ENCODE measurements at regions not wholly inside any gene's neighbourhood (a gene's known extent, or its start where the extent isn't known, plus 50 kb on each side); places are given as distances from the start of the nearest gene placed in this dataset.

DNA sequence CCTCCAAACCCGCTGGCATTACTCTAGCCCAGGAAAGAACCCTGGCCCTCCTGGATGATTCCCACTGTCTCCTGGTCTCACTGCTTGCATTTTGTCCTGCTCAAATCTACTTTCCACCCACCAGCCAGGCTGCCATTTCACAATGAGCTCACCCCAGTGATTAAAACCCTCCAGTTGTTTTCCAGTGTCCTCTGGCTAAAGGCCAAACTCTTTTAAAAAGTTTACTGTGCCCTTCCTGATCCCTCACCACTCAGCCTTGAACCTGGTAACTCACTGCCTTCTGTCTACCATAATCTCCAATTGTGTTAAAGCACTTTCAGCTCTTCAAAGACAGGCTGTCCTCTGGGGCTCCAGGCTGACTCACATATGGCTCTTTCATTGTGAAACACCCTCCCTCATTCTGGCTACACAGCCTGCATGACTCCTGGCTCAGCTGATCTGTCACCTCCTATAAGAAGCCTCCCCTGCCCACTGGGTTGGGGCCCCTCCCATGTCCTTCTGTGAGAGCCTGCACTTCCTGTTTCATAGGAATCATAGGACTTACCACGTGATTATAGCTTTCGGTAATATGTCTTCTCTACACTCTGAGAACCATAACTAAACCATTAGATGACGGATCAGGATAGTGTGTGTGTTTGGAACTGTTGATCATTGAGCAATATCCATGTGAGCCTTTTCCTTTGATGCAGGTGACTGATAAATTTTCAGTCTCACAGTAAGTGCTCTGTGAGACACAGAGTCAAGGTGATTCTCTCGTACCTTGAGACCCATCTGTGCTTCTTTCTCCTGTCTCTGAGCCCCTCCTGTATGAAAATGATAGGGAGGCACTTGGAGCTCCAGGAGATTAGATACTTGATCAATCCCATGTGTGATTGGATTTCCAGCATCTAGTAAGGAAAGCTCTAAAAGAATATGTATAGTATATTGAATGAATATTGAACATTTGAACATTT, 590.8 kb upstream of the ID2 start:
- peak; percentile 73 for DNase-seq (ENCODE audit: low spot score)

DNA sequence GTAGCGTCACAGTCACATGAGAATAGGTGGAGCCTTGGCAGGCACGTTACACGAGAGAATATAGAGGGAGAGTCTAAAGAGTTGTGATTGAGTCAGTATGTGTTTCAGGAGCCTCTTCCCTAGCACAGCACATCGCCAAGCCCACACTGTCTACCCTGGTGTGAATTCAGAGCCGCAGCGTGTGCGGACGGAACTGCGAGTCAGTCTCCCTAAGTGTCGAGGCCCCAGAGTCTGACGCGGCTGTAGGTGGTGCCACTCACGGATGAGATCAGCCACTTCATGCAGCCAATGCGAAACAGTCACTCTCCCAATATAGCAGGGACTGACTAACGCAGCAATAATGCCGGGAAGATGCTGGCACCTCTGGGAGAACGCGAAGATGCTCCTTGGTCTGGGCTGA, 587.3 kb upstream of the ID2 start:
- no peak for DNase-seq (ENCODE audit: low spot score)

DNA sequence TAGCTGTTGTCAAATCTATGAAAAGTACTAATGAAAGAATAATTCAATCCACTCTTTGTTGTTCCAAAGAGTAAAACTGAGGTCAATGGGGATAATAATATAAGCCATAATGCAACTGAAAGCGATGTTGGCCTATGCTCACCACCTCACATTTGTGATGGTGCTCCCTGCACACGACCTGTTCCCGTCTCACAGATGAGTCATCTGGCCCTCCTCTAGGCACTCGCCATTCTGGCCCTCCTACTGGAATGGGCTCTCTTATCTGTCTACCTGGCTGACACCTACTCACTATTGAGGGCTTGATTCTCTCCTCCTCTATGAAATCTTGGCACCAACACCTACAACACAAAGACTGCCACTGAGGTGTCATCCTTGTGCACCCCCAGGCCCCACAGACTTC, 585.9 kb upstream of the ID2 start:
- no peak for DNase-seq (ENCODE audit: low spot score)

DNA sequence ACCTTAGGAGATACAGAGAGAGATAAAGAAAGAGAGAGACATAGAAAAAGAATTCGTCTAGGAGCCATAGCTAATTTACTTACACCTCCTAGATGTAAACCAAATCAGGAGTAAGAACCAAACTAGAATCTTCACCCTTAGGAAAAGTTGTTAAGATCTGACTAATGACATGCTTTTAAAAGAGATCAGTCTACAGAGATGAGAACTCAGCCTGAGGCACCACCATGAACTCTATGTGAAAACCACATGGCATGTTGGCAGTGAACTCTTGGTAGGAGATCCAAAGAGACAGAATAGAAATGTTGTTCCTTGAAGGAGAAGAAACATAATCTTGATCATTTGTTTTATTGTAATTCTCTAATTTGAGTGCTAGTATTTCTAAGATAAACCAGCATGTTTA, 585.4 kb upstream of the ID2 start:
- no peak for DNase-seq (ENCODE audit: low spot score)

DNA sequence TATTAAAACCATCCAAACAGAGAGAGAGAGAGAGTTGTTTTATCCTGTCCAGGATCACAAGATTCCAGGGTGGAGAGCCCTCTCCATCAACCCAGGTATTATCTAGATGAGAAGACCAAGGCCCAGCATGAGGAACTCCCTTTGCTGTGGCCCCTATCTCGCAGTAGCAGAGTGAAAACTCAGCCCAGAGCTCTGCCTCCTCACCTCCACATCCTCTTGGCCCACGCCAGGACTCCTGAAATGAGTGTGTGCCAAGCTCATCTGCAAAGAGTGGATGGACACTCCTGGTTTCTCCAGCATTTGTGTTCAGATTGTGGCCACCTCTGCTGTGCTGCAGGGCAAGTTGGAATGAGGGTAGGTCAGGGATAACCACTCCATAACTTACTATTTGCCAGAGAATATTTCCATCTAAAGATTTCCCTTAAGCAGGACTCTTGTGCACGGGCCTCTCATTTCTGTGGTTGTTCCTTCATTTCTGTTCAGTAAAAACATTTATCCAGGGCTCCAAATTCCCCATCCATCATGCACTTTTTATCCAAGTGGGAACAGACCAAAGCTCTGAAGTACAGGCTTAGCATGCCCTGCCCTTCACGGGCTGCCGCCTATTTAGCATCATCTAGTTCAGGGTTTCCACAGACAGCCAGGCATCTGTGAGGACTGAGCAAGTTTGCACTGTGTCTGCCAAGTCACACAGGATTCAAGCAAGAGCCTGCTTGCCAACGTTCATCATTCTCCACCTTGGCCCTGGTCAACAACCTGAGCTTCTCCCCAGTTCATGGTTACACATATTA, 583.2 kb upstream of the ID2 start:
- DNase-seq (ENCODE audit: low spot score), result no peak

DNA sequence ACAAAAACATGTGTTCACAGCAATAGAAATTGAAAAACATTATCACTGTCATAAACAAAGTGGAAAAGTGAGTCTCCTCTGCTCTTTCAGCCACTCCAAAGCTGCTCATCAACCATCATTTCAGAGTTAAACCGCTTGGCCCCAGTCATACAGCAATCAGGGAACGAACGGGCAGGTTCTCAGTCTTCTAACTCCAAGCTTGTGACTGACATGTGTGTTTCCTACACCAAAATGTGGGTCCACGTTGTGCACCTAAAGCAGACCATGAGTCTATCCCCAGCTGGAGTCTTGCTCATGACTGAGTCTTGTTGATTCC, 582.6 kb upstream of the ID2 start:
- DNase-seq (ENCODE audit: low spot score), result no peak

DNA sequence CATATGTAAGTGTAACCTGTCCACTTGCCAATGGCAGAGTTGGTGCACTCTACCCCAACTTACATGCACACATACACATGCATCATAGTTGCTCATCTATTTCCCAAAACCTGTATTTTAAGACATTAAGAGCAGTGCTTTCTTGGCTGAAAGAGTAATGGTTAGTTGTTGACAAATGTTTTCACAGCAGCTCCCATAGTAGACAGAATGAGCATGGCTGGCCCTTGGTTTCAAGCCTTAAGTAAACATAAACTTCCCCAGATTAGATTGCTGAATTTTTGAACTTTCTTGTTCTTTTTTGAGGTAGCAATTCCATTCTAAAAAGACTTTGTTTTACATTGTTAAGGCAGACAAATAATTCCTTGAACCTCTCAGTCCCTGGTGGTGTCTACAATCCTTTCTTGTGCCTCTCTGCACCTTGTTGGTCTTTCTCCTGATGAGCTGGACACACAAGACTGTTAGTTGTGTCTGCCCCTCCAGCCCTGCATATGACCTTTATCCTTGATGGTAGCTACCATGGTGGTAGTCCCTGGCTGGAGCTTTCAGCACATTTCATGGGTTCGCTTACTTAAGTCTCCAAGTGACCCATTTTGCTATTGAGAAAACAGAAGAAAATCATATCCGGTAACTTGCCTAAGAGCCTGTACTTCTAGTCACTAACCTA, 580.1 kb upstream of the ID2 start:
- no peak for DNase-seq (ENCODE audit: low spot score)

DNA sequence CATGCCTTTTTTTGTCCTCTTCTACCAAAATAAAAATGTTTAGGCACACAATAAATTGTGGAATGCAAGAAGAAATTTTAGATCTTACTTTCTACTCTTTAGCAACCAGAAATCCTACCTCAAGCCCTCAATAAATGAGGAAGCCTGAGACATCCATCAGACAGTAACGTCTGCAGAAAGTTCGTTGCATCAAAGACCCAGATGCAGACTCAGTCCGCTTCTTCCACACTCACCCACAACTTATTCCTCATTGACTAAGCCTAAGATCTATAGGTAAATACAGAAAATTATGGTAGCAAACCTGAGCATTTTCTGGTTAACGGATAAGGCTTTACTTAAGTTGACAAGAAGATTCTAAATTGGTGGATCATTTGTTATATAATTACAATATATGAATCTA, 579.4 kb upstream of the ID2 start:
- DNase-seq (ENCODE audit: low spot score), result no peak

DNA sequence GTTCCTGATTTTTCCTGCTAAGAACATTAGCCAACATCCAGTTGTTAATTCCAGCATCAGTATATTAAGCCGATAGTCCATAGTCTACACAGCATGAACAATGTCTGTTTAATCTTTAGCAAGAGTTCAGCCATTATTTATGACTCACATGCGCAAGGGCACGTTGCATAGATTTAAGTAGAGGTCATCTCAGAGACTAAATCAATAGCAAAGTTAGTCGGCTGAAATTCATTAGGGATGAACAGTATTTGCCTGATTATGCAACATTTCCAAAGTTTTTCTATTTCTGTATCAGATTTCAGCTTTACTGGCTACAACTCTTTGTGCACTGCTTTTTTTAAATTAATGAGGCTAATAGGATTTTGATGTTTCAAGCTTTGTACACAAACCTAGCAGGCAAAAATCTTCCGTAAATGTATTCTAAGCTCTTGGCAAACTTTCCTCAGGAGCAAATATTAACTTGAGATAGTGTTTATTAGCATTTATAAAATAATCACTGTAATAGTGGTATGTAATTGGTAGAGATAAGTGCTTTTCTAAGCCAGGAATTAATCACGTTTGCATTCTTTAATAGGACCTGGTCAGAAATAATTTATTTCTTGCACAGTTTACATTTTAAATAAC, 578.7 kb upstream of the ID2 start:
- DNase-seq (ENCODE audit: low spot score), result no peak

DNA sequence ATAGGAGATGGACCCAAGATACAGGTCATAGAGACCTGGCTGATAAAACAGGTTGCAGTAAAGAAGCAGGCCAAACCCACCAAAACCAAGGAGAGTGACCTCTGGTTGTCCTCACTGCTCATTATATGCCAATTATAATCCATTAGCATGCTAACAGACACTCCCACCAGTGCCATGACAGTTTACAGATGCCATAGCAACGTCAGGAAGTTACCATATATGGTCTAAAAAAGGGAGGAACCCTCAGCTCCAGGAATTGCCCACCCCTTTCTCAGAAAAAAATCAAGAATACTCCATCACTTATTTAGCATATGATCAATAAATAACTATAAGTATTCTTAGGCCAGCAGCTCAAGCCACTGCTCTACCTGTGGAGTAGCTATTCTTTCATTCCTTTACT, 574.7 kb upstream of the ID2 start:
- DNase-seq (ENCODE audit: low spot score), result no peak

DNA sequence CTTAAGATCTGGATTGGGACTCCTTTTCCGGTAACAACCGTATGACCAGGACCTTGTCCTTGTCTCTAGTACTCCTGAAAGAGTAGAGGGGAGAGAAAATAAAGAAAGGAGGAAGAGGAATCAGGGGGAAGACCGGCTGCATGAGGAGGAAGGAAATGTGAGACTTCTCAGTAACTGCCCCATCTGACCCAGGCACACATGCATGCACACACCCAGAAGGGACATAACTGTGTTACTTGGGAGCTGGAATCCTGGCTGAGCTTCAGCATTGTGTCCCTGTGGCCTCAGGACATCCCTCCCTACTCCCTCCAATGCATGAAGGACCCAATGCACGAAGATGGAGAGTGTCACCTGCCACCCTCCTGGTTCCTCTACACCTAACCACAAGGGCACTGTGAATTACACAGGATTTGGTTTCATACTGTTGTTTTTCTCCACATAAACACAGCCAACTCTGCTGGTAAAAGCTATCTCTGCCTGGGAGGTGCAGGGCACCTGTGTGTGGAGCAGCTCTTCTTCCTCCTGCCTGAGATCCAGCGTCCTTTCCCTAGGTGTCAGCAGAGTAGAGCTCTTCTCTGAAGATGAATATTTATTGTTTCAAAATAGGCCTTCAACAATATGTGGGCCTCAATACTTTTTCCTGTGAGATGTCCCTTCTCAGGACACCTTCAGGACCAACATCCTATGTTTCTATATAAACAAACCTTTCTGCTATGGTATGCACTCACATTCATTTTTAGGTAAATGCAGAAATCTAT, 574.1 kb upstream of the ID2 start:
- DNase-seq (ENCODE audit: low spot score), result no peak

DNA sequence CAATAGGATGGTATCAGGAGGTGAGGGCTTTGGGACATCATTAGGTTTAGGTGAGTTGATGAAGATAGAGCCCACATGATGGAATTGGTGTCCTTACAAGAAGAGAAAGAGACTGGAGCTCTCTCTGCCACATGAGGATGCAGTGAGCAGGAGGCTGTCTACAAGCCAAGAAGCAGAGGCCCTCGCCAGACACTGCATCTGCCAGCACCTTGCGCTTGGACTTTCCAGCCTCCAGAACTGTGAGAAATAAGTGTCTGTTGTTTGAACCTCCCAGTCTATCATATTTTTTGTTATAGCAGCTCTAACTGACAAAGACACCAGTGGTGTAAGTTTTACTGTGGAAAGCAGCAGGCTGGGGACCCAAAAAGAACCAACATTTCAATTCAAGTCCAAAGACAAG, 571.1 kb upstream of the ID2 start:
- no peak for DNase-seq (ENCODE audit: low spot score)

DNA sequence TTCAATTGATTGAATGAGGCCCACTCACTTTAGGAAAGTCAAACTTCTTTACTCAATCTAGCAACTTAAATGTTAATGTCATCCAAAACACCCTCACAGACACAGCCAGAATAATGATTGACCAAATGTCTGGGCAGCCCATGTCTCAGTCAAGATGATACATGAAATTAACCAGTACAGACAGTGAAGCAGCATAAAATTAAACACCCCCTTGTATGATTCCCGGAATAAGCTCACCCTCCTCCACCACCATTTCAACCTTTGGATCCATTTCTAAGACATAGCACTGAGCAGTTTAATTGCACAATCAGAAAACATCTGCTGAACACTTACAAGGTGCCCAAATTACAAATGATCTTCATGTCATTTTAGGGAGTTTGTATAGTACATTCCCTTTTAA, 570.7 kb upstream of the ID2 start:
- DNase-seq (ENCODE audit: low spot score), result no peak

DNA sequence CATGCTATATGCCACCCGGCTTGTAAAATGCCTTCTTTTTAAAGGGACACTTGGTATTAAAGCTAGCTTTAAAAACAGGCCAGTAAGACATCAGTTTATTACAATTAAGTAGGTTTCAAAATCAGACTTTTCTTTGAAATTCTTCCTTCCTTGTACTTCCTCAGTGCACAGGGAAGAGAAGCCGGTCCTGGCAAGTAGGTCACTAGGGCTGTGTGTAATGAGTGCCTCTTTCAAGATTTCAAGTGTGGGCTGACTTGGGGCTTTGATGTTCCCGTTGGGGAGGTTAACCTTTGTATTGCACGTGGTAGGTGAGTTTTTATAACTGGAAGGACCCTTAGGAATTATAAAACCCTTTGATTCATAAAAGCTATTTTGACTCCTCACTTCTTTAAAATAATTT, 566.4 kb upstream of the ID2 start:
- DNase-seq (ENCODE audit: low spot score), result no peak

DNA sequence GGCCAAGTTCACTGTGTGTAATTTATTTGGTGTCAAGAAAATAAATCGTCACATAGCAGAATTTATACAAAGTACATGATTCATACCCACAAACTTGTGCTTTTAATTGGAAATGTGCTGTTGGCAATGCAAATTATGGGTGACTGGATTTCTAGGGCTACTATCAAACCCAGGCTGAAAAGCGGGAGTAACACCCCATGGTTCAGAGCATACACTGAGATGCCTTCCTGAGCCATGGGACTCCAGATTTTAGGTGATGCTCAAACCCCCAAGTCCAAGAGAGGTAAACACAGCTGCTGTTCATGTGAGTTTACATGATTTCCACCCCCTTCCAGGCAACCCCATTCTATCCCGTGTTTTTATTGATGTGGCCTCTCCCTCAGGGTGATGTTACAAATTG, 565.9 kb upstream of the ID2 start:
- DNase-seq (ENCODE audit: low spot score), result no peak

DNA sequence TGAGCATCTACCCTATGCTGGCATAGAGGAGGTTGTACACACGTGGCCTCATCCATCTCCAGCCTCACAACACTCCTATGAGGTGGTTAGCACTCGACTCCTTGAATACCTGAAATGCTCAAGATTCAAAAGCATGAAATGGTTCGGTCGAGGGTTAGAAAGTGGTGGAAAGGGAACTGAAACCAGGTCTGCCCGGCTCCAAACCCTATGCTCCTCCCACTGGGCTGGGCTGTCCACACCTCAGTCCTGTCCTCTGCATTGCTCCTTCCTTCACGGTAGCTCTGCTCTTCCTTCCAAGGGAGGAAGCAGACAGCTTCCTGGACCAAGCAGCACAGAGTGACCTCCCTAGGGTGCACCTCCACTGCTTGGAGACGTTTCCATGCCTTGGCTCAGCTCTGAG, 565.2 kb upstream of the ID2 start:
- DNase-seq (ENCODE audit: low spot score), result no peak

DNA sequence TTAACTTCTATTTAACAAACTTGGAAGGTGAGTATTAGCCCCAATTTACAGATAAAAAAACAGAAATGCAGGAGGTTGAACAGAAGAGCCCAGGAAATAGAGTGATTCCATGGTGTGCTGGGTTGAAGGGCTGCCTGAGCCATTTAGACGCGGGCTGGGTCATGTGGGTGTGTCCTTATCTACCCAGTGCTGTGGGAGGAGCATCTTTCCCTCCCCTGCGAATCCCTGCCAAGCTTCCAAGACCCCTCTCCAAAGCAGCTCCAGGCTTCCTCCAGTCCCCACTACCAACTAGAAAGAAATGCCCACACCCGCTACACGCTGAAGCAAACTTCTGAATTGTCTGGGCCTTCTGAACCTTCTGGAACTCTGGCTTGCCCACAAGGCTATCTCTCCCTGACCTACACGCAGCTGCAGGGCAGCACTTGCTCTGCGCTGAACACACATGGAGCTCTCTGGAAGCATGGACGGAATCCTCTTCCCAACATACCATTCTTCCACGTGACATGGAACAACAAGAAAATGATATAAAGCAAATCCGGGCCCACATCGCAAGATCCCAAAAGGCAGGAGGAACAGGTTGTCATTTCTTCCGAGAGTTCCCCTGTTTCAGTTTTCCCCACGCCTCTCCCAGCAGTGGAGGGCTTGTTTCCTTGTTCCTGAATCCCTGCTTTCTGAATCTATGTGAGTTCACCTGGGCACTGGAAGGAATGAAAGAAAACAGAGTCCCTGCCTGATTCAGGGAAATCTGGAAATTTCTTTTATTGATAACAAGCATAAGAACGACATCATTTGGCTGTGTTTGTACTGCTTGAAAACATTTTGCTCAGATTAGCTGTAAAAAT, 562.7 kb upstream of the ID2 start:
- DNase-seq (ENCODE audit: low spot score), result no peak

DNA sequence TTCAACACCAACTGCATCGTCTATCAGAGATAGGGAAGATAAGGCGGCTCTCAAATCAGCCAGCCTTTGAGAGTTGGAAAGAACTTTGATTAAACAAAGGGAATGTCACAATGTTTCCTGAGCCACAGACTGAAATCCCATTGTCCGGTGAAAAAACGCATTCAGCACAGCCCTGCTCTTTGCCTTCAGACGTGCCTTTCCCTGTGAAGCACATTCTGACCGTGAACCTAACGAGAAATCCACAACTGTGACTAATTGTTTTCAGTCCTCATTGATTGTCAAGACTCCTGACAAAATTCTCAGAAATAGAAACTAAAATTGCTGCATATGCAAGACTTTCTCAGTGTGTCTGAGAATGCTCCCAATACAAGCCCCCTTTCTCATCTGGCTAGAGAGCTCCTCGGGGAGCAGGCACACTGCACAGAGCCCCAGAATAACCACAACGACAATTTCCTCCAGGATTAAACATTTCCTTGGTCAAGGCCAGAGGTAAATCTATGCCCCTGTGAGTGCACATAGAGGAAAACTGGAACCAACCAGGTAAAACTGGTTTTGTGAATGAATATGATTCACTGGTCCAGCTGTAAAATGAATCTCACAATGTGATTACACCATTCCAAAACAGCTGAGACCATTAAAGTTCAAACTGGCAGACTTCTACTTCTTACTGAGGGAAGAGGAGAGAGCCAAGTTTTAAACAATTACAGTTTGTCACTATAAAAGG, 561.9 kb upstream of the ID2 start:
- peak; percentile 13 for DNase-seq (ENCODE audit: low spot score)

DNA sequence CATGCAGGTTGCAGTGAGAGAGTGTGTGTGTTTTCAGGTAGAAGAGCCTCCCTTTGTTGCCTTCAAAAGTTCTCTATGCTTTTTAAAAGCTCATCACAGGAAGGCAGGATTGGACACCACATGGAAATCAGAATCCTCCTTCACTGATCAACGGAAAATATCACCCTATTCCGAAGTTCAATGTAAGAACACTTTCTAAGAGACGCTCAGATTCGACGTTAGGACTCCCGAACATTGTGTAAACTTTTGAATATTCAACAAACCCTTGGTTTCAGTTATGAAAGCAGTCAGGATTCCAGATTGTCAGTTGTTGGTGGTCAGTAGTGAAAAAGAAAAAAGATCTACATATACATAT, 561.4 kb upstream of the ID2 start:
- DNase-seq (ENCODE audit: low spot score), result no peak
